GM18519 (cell line): ENCODE measurements at regions not wholly inside any gene's neighbourhood (a gene's known extent, or its start where the extent isn't known, plus 50 kb on each side); places are given as distances from the start of the nearest gene placed in this dataset.
"Not testable (repeated sequence)": the region's sequence is repeated elsewhere in the genome, so short reads cannot be mapped to it uniquely, and the experiment has no call there.

ENCODE experiments used
- ATAC-seq: cut with Tn5 transposase; IDR thresholded peaks from one replicate; pipeline ENCODE4 v1.9.1; 2021; ENCODE audit warnings: mild to moderate bottlenecking, moderate library complexity; ENCODE audit not compliant: unreplicated experiment, low FRiP score

GRCh38 chr4:43402393-43402792 is 509.9 kb downstream of the GRXCR1 start:
- ATAC-seq: no peak

- ATAC-seq: no peak
Measured at GRCh38 chr4:43410636-43411035, 518.1 kb downstream of the GRXCR1 start.

GRCh38 chr4:43411226-43411625 is 518.7 kb downstream of the GRXCR1 start:
- no peak for ATAC-seq

- ATAC-seq: no peak
Measured at GRCh38 chr4:43423276-43423675, 530.8 kb downstream of the GRXCR1 start.

GRCh38 chr4:43425206-43425605 is 532.7 kb downstream of the GRXCR1 start:
- ATAC-seq: no peak

- no peak for ATAC-seq
Measured at GRCh38 chr4:43435291-43435690, 542.8 kb downstream of the GRXCR1 start.

GRCh38 chr4:43452948-43453347 is 560.4 kb downstream of the GRXCR1 start:
- no peak for ATAC-seq

GRCh38 chr4:43456383-43456782 is 563.9 kb downstream of the GRXCR1 start:
- ATAC-seq: no peak

- ATAC-seq: no peak
Measured at GRCh38 chr4:43457866-43458265, 565.4 kb downstream of the GRXCR1 start.

- no peak for ATAC-seq
Measured at GRCh38 chr4:43458293-43458692, 565.8 kb downstream of the GRXCR1 start.

- no peak for ATAC-seq
Measured at GRCh38 chr4:43471950-43472349, 579.4 kb downstream of the GRXCR1 start.

- ATAC-seq: no peak
Measured at GRCh38 chr4:43481526-43481925, 589.0 kb downstream of the GRXCR1 start.

- no peak for ATAC-seq
Measured at GRCh38 chr4:43485196-43485595, 592.7 kb downstream of the GRXCR1 start.

- peak; percentile 94 for ATAC-seq
Measured at GRCh38 chr4:43496188-43496587, 603.7 kb downstream of the GRXCR1 start.

GRCh38 chr4:43496602-43497001 is 604.1 kb downstream of the GRXCR1 start:
- no peak for ATAC-seq

- not testable (repeated sequence) for ATAC-seq
Measured at GRCh38 chr4:43505823-43506222, 613.3 kb downstream of the GRXCR1 start.

- ATAC-seq: no peak
Measured at GRCh38 chr4:43512253-43512652, 619.7 kb downstream of the GRXCR1 start.

GRCh38 chr4:43525646-43526045 is 633.1 kb downstream of the GRXCR1 start:
- no peak for ATAC-seq

GRCh38 chr4:43547561-43547960 is 655.0 kb downstream of the GRXCR1 start:
- no peak for ATAC-seq

GRCh38 chr4:43550981-43551627 is 658.6 kb downstream of the GRXCR1 start:
- ATAC-seq: no peak

GRCh38 chr4:43556262-43556661 is 663.7 kb downstream of the GRXCR1 start:
- ATAC-seq: no peak

GRCh38 chr4:43560047-43560446 is 667.5 kb downstream of the GRXCR1 start:
- ATAC-seq: peak; percentile 36

GRCh38 chr4:43564107-43564506 is 671.6 kb downstream of the GRXCR1 start:
- ATAC-seq: no peak
